NCI-H1930 (cell line): ENCODE measurements at regions not wholly inside any gene's neighbourhood (a gene's known extent, or its start where the extent isn't known, plus 50 kb on each side); places are given as distances from the start of the nearest gene placed in this dataset.

Experiments
- DNase-seq, 2 experiments: peaks; one replicate each; lab custom pipeline; 2025; lab: John Stamatoyannopoulos, UW

- no peak for DNase-seq
Measured at GRCh38 chr2:8160959-8161358, 520.9 kb upstream of the ID2 start.

GRCh38 chr2:8162552-8162951 is 519.3 kb upstream of the ID2 start:
- no peak for DNase-seq

DNA sequence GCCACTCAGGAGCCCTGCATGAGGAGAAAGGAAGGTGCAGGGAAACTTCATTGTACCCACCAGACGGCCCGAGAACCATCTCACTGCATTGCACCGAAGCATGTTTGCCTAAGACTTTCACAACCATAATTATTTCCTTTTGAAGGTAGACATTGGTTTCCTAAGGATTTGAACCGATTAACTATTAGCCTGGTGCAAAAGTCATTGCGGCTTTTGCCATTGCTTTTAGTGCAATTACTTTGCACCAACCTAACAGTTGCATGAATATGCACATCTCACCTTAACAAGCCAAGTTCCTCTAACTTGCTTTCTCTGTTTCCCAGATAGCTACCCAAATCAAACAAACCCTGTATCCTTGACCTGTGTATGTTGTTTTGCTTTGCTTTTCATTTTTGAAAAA is 516.3 kb upstream of the ID2 start:
- DNase-seq = no peak

DNA sequence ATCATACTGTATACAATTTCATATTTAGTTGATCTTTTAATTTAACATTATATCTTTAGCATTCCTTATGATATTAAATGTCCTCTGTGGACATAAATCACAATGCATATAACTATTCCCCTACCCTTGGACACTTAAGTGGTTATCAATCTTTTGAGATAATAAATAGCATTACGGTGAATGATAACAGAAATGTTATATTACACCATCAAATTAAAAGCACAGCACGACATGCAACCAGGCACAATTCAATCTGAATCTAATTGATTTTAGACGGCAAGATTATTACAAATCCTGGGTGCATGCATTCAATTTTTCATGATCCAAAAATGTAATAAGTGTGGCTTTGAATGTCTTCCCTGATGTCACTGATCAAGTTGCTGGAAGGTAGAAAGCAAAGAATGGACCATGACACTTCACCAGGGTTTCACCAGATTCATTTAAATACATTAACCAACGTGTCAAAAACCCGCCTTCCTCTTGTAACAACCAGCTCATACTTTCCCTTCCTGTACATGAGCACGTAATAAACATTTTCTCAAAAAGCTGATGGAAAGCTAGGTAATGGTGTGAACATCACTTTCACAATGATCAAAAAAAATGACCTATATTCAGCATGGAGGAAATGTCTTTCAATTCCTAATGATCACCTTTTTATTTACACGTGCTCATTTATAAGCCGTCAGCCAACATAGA is 513.7 kb upstream of the ID2 start:
- DNase-seq = no peak

GRCh38 chr2:8168876-8169424 is 512.9 kb upstream of the ID2 start:
- no peak for DNase-seq

DNA sequence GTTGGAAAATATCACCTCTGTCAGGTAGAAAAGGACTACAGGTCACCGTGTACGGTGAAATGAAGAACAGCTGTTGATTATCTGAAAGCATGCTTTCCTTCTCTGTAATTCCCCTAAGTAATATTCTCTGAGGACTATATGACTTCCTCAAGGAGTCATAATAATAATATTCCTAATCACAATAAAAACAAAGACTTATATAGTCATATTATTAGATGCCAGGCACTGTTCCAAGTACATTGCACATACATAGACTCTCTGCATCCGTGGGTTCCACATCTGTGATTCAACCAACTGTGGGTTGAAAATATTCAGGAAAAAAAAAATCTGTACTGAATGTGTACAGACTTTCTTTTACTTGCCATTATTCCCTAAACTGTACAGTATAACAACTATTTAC is 512.4 kb upstream of the ID2 start:
- no peak for DNase-seq

GRCh38 chr2:8170552-8171327 is 511.1 kb upstream of the ID2 start:
- no peak for DNase-seq

- no peak for DNase-seq
Measured at GRCh38 chr2:8171608-8172007, 510.2 kb upstream of the ID2 start.

DNA sequence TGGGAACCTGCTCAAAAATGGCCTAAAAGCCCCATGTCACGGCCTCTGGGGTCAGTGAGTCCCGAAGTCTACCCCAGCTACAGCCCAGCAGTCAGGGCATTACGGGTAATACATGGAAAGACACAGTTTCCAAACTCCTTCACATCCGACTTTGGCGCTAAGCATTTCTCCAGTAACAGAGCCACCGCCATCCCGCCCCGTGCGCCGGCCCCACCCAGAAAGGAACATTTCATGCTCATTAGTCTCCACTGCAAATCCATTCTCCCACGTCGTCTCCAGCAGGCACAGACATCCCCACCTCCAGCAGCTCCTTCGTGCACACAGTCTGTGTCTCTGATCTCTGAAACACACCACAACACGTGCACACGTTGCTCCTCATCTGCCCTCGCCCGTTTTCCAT is 509.2 kb upstream of the ID2 start:
- no peak for DNase-seq

DNA sequence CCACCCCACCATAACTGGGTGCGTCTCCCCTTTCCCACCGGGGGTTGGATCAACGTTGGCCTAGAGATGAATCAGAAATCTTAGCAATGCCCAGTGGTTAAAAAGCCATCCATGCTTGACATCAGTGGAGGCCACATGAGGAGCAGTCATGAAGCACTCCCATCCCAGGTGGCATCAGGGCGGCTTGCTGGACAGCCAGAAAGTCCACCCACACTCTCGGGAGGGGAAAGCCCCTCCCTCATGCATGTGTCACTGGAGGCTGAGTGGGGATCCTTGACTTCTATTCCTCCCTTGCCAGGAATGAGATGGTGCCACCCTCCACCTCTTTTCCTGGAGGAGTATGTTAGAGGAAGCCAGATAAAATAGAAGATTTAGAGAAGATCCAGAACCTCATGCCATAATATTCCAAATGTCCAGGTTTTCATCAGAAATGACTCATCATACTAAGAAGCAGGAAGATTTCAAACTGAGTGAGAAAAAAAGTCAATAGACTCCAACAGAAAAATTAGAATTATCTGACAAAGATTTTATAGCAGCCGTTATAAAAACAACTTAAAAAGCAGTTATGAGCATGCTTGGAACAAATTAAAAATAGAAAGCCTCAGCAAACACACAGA is 507.1 kb upstream of the ID2 start:
- DNase-seq = no peak

DNA sequence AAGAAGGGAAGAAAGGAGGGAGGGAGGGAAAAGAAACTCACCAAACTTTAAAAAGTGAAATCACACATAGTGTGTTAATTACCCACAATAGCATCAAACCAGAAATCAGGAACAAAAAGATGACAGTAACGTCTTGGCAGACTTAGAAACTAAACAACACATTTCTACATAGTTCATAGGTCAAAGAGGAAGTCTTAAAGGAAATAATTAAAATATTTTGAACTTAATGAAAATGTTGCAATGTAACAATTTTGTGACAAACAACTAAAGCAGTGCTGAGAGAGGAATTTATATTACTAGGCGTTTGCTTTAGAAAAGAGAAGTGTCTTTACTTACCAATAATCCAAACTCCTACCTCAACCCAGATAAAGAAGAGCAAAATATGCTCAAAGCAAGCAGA is 505.0 kb upstream of the ID2 start:
- DNase-seq = no peak

DNA sequence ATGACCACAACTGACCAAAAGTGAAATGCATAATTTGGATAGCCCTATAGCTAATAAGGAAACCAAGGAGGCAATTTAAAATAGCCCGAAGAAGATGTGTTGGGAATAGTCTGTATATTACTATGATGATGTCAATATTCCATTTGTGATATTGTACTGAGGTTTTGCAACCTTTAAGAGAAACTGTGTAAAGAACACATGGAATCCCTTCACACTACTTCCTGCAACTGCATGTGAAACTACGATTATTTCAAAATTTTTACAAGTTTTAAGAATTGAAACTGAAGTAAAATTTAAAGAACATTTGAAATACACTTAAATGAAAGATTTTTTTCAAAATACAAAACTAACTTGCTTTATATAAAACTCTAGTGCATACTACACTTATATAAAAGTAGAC is 504.3 kb upstream of the ID2 start:
- no peak for DNase-seq

- DNase-seq = no peak
Measured at GRCh38 chr2:8178911-8179310, 502.9 kb upstream of the ID2 start.

- no peak for DNase-seq
Measured at GRCh38 chr2:8189316-8189715, 492.5 kb upstream of the ID2 start.

DNA sequence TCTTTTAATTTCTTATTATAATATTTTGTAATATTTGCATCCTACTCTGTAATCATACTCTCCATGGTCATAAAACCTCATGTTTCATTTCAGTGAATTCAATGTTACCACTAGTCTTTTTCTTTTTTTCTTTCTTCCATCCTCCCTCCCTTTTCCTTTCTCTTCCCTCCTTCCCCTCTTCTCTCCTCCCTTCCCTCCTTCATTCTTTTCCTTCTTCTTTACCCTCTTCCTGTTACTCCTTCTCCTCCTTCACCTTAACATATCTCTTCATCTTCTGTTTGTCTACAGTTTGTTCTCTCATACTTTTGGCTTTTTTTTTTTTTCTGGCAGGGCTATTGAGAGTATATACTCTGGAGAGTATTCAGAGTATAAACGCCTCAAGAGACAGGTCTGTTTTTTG is 491.6 kb upstream of the ID2 start:
- DNase-seq = no peak

GRCh38 chr2:8191427-8191826 is 490.4 kb upstream of the ID2 start:
- no peak for DNase-seq

DNA sequence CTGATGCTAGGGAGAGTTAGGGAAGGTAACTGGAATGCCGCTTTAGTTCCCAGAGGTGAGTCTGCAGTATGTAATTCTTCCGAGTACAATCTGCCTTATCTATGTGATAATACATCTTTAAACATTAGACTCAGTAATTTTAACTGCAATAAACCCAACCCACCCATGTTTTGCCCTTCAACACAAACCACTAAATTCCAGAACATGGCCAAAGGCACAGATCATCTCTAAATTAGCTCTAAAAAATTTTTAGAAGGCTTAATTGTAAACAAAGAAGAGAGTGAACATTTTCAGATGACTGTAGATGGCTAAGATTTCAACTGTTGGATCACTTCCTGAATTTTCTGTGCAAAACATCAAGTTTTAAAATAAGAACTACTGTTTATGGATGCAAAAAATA is 488.7 kb upstream of the ID2 start:
- no peak for DNase-seq

DNA sequence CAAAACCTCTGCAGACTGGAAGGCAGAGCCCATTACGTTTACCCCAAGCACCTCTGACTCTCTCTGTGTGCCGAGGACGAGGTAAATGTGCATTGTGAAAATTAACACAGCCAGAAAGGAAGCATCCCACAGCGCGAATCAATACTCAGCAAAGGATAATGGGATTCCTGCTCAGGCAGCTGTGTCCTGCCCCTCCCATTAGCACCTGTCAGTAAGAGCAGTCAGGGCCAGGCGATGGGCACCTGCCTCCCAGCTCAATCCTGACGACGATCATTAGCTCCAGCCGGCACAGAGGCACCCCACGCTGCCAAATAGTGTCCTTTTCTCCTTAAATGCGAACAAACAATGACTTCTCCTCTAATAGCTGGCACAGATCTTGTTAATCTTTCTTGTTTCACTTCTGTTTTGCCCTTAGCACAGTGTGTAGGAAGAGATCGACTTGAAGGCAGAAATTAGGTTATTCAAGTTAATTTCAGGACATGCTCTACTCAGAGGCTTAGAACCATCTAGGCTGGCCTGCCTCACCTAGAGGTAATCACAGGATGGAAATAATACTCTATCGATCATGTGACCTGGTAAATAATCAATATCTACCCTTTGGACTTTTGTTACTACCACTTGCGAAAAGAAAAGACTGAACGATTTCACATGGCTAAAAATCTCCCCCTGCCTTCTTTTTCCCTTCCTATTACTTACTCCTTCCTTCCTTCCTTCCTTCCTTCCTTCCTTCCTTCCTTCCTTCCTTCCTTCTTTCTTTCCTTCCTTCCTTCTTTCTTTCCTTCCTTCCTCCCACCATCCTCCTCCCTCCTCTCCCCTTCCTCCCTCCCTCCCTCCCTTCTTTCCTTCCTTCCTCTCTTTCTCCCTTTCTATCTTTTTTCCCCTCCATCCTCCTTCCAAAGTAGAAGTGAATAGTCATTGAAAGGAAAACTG is 487.9 kb upstream of the ID2 start:
- DNase-seq = peak; percentile 57 to 85

- DNase-seq = no peak
Measured at GRCh38 chr2:8195784-8196183, 486.1 kb upstream of the ID2 start.

- no peak for DNase-seq
Measured at GRCh38 chr2:8196316-8196715, 485.5 kb upstream of the ID2 start.

GRCh38 chr2:8197101-8197500 is 484.8 kb upstream of the ID2 start:
- DNase-seq = no peak

GRCh38 chr2:8197825-8198224 is 484.0 kb upstream of the ID2 start:
- DNase-seq = no peak
